Rectal smooth muscle tissue (tissue), 1 donor: ENCODE measurements at regions not wholly inside any gene's neighbourhood (a gene's known extent, or its start where the extent isn't known, plus 50 kb on each side); places are given as distances from the start of the nearest gene placed in this dataset.

ENCODE experiments used
- H3K27ac ChIP-seq: one replicate; pipeline ENCODE4 v1.7.0; 2013; ENCODE audit warnings: low read depth, low read length, inconsistent platforms
- H3K27me3 ChIP-seq: one replicate; pipeline ENCODE4 v1.7.0; 2013; ENCODE audit warnings: low read length; ENCODE audit not compliant: control insufficient read depth, insufficient read depth
- H3K36me3 ChIP-seq: one replicate; pipeline ENCODE4 v1.7.0; 2013; ENCODE audit warnings: low read length; ENCODE audit not compliant: control insufficient read depth, insufficient read depth
- H3K4me1 ChIP-seq: one replicate; pipeline ENCODE4 v1.7.0; 2013; ENCODE audit warnings: low read length; ENCODE audit not compliant: control insufficient read depth, insufficient read depth
- H3K4me3 ChIP-seq: one replicate; pipeline ENCODE4 v1.7.0; 2013; ENCODE audit warnings: low read length
- H3K9ac ChIP-seq: one replicate; pipeline ENCODE4 v1.7.0; 2013; ENCODE audit warnings: low read length

DNA sequence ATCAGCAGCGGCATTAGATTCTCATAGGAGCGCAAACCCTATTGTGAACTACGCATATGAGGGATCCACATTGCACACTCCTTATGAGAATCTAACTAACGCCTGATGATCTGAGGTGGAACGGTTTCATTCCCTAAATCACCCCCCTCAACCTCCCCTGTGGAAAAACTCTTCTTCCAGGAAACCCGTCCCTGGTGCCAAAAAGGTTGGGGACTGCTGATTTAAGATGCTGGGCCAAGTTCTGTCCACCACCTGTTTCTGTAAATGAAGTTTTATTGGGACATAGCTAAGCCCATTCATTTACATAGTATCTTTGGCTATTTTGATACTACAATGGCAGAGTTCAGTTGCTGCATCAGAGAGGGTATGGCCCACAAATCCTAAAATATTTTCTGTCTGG, 268.2 kb upstream of the PRDM1 start:
- Histone ChIP-seq H3K27me3 (no peaks in the 10 kb centered on the region), H3K36me3 (no peaks in the 10 kb centered on the region), H3K9ac (no peak overlapping the region), H3K4me3 (no peak overlapping the region), H3K4me1 (no peaks in the 10 kb centered on the region), H3K27ac (no peak overlapping the region)

DNA sequence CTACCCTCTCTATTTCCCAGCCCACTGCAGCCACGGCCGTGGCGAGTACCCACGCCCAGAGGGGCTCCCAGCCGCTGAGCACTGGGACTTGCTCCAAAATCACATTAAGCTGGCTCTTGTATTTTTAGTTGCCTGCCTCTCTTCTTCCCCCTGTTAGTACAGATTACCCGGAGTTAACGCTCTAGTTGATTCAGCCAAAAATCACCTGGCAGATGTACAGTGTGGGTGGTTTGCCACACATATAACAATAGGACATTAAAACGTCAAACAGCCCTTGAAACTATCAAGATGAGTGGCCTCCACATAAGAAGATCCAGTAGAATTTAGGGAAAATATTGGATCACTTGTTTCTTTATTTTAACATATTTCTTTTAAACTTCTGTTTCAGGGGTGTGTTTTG, 268.8 kb upstream of the PRDM1 start:
- Histone ChIP-seq H3K4me1 (no peaks in the 10 kb centered on the region), H3K36me3 (no peaks in the 10 kb centered on the region), H3K4me3 (no peak overlapping the region), H3K27ac (no peak overlapping the region), H3K27me3 (no peaks in the 10 kb centered on the region), H3K9ac (no peak overlapping the region)

DNA sequence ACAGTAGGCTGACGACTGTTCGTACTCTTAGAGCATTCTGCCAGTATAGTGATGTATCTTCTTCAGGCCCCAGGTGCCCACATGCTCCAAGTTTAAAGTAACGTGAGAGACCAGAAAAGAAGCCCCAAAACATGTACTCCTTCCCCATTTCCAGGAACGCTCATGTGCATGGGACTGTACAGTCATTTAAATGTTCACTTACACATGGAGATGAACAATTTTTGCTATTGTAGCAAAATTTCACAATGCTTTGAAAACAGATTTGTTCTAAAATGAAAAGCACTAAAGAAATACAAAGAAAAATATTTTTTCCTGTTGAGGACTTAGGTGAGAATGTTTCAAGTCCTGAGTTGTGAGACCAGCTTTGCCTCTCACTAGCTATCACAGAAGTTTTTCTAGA, 269.3 kb upstream of the PRDM1 start:
- no peak overlapping the region for H3K9ac ChIP-seq
- H3K27me3 ChIP-seq, result no peaks in the 10 kb centered on the region
- no peak overlapping the region for H3K4me3 ChIP-seq
- H3K36me3 ChIP-seq, result no peaks in the 10 kb centered on the region
- no peak overlapping the region for H3K27ac ChIP-seq
- H3K4me1 ChIP-seq, result no peaks in the 10 kb centered on the region

DNA sequence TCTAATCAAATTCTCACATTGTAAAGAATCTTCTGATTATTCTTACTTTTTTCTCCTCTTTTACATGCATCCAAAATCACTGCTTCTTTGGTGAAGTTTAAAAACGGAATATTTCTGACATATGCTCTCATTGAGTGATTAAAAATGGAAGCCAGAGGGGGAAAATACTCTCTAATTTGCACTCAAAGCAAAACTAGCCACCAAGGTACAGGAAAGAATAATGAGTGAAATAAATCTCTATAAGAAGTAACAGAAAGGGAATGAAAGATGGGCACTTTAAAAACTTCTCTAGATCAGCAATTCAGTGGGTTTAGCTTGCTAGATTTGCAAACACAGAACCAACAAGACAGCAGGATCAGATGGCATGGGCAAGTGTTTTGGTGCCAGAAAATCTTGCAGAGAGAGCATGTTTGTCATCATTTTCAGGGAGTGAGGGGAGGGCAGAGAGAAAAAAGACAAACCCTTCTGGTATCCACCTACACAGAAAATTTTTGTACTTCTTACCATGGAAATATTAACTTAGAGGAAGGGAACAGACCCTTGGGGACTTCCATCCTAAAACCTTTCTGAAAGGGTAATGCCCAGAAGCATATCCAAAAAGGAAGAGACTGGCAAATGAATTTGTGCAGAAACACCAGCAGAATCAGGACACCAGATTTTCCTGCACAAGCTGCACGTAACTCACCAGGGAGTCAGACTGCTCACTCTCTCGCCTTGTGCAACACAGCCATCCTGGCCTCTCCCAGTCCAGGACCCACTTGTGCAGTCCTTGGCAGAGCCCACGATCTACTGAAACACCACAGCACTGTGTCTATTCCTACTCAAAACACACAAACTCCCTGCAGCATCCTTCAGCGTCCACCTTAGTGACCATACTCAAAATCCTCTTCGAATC, 270.2 kb upstream of the PRDM1 start:
- Histone ChIP-seq H3K4me1 (no peaks in the 10 kb centered on the region), H3K27me3 (no peaks in the 10 kb centered on the region), H3K27ac (no peak overlapping the region), H3K36me3 (no peaks in the 10 kb centered on the region), H3K9ac (no peak overlapping the region), H3K4me3 (no peak overlapping the region)

DNA sequence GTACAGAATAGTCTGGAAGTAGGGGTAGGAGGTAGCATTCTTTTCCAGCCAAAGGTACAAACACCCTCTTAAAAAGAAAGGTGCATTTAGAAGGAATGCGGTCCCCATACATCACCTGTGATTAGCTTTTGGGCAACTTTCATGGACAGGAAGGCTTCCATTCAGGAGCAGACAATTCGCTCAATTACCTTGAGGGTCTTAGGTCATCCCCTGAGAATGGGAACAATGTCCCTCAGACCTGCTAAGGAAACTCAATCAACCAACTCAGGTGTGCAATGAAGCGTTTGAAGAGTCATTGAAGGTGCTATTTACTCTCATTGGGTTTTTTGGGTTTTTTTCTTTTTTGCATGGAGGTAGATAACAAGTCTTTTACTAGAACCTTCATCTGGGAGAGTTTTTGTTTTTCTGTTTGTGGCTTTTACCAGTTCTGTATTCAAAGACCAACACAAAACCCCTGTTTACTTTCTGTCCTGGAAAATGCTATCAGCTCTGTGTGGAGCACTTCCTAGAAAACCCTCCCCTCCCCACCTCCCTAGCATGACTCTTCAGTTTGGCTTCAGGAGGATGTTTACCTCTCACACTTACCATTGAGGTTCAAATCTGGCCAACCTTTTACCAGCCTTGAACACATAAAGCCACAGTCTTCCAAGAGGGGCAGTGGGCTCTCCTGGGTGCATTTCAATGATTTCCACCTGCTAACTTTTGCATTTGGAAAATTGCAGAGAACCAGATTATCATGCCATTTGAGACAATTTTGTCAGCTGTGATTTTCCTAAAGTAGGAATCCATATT, 271.2 kb upstream of the PRDM1 start:
- Histone ChIP-seq H3K4me3 (no peak overlapping the region), H3K27me3 (no peaks in the 10 kb centered on the region), H3K27ac (no peak overlapping the region), H3K36me3 (no peaks in the 10 kb centered on the region), H3K9ac (no peak overlapping the region), H3K4me1 (peaks cover 2% of the 10 kb centered on the region)

DNA sequence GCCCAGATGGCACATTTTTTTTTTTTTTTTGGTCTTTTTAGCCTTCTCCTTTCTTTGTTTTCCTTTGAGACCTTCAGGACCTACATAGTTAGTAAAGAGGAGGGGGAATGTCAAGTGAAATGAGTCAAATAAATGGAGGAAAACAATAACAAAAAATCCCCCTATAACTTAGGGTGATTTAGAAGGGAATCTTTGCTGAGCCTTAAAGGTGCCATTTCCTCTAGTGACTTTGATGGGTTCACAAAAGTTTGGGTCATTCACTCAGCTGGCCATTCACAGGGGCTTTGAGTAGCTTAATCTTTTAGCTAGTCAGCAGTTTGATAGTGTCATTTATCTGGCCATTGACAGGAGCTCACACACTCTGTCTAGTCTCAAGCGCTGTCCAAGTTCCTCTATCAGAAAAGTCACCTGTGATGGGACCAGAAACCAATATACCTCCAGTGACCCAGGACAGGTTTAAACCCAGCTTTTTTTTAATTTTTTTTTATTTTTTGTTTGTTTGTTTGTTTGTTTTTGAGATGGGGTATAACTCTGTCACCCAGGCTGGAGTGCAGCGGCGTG, 275.1 kb upstream of the PRDM1 start:
- no peak overlapping the region for H3K27ac ChIP-seq

DNA sequence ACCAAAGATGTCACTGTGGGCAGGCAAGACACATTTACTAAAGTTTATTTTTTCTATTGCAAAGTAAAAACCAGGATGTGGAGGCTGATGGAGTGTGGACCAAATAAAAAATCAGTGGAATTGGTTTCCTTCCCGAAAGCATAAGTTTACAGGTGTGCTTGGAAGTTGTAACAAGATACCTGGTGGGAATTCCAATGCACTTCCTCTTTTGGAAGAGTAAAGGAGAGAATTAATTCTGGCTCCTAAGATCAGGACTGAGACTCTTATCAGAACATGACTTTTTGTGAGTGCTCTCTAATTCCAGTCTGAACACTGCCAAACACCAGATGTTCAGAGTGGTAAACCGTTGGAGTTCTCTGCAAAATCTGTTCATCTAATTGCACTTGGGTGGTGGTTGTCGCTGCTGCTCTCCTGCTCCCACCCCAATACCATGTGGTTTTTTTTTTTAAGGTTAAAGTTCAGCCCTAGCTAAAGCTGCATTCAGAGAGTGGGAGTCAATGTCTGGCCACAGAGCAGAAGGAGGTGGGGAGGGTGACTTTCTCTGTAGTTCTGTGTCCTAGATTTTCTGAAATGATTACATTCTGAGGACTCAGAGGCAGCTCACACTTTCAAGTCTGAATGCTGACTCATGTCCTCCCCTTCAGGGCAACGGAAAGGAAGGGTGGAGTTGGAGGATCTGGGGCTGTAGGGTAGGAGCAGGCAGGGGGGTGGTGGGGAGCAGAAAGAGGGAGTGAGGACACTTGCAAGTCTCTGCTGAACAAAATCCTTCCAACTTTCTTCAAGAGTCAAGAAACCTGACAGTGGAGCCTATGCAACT, 275.8 kb upstream of the PRDM1 start:
- H3K27ac ChIP-seq, result no peak overlapping the region
- peaks cover 2% of the 10 kb centered on the region for H3K4me1 ChIP-seq
- no peaks in the 10 kb centered on the region for H3K27me3 ChIP-seq
- H3K9ac ChIP-seq, result no peak overlapping the region
- H3K4me3 ChIP-seq, result no peak overlapping the region
- no peaks in the 10 kb centered on the region for H3K36me3 ChIP-seq

More for the DNA sequence above, 275.1 kb upstream of the PRDM1 start:
- Histone ChIP-seq H3K4me3 (no peak overlapping the region), H3K9ac (no peak overlapping the region), H3K4me1 (peaks cover 2% of the 10 kb centered on the region), H3K36me3 (no peaks in the 10 kb centered on the region), H3K27me3 (no peaks in the 10 kb centered on the region)

DNA sequence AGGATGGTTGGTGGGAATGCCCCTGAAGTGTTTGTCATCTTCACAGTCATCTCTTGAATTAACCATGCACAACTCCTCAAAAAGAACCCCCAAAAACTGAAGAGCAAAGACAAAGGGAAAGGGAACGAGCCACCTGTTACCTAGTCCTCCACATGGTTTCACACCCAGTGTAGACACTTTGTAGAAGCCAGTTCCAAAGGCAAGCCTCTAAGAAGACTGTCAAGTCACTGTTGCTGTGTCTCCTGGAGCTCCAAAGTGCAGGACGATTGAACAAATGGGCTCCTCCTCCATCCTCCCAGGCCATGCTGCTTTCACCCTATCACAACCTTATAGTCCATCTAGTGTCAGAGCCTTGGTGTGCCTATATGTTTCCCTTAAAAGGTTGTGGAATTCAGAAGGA, 277.6 kb upstream of the PRDM1 start:
- Histone ChIP-seq H3K27ac (no peak overlapping the region), H3K36me3 (no peaks in the 10 kb centered on the region)

DNA sequence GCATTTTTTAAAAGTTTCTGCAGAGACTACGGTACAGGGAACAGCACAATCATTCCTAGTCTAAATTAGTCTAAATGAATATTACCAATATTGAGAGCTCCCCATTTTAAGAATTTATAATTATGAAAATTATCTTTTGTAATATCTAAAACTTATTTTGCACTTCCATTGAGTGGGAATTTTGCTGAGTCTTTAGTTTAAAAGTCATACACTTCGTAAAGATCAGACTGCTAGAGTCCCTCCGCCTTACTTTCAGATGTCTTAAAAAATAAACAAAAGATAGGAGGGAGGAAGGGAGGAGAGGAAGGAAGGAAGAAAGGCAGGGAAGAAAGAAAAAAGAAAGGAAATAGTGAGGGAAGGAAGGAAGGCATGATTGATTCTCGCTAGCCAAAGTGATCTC, 278.2 kb upstream of the PRDM1 start:
- Histone ChIP-seq H3K4me1 (peaks cover 2% of the 10 kb centered on the region), H3K9ac (no peak overlapping the region), H3K27me3 (no peaks in the 10 kb centered on the region), H3K36me3 (no peaks in the 10 kb centered on the region), H3K4me3 (no peak overlapping the region), H3K27ac (no peak overlapping the region)

More for the DNA sequence above, 277.6 kb upstream of the PRDM1 start:
- H3K27me3 ChIP-seq, result no peaks in the 10 kb centered on the region
- H3K9ac ChIP-seq, result no peak overlapping the region
- H3K4me3 ChIP-seq, result no peak overlapping the region
- H3K4me1 ChIP-seq, result peaks cover 2% of the 10 kb centered on the region

DNA sequence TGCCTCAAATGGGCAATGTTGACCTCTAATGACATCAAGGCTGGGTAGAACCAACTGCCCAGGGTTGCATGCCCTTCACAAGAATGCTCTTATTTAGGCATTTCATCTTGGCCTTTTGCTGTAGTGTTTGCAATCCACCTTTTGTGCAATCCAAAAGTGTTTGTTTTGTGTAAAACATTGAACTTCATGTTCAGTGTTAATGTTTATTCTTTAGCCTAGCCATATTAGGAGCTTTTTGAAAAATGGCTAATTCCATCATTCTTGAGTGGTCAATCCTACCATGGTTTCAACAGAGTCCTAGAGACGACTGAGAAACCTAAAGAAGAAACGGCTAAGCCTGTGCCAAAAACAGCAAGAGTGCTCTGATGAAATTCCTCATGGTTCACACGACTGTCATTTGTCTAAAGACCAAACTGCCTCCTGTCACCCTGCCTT, 279.6 kb upstream of the PRDM1 start:
- no peak overlapping the region for H3K27ac ChIP-seq
- H3K36me3 ChIP-seq, result no peaks in the 10 kb centered on the region
- H3K4me1 ChIP-seq, result peaks cover 2% of the 10 kb centered on the region
- no peaks in the 10 kb centered on the region for H3K27me3 ChIP-seq
- no peak overlapping the region for H3K9ac ChIP-seq
- no peak overlapping the region for H3K4me3 ChIP-seq

DNA sequence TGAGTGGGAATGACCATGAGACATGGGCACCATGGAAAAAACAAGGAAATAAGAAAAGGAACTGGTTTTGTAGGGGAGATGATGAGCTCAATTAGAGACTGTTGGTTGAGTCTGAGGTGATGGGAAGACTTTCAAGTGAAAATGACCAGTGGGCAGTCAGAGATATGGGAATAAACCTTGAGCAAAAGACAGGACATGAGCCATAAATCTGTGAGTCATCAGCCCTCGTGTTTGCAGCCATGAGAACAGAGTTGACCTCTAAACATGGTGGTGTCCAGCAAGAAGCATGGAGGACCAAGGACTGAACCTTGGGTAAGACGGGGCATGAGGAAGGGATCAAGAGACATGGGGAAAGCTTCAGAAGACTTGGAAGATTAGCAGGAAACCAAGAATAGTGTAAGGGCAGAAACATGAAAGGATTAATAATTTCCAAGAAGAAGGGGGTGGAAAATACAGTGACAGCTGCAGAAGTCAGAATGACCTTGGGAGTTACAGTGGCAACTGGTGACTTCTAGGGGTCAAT, 280.6 kb upstream of the PRDM1 start:
- Histone ChIP-seq H3K27me3 (no peaks in the 10 kb centered on the region), H3K27ac (no peak overlapping the region), H3K36me3 (no peaks in the 10 kb centered on the region), H3K4me3 (no peak overlapping the region), H3K9ac (no peak overlapping the region), H3K4me1 (peaks cover 2% of the 10 kb centered on the region)

DNA sequence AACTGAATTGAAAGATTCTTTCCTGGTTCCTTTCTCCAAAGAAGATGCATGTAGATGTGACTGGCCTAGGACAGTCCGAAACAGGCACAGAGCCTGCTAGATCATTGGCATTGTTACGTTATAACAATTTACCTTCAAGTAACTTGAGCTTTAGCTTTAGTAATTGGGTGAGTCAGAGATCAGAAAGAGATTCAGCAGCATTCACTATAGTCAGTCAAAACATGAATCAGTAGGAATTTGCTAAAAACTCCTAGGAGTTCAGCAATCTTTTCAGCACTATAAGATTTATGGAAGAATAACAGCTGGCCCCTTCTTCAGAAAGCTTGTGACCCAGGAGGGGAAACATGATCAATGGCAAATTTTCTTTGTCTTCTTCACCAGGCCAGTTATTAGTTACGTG, 281.7 kb upstream of the PRDM1 start:
- H3K36me3 ChIP-seq, result no peaks in the 10 kb centered on the region
- H3K9ac ChIP-seq, result no peak overlapping the region
- H3K27me3 ChIP-seq, result no peaks in the 10 kb centered on the region
- H3K27ac ChIP-seq, result no peak overlapping the region
- H3K4me3 ChIP-seq, result no peak overlapping the region
- H3K4me1 ChIP-seq, result no peaks in the 10 kb centered on the region
